Chondrocyte (in vitro differentiated cells): ENCODE measurements at regions not wholly inside any gene's neighbourhood (a gene's known extent, or its start where the extent isn't known, plus 50 kb on each side); places are given as distances from the start of the nearest gene placed in this dataset.

ENCODE experiments used
- DNase-seq: peaks from one replicate; pipeline ENCODE4 v3.0.0; 2021; ENCODE audit warnings: mixed read lengths, low spot score
- H3K27ac Mint-ChIP-seq: one replicate; pipeline ENCODE4 v1.8.0; 2021; ENCODE audit warnings: mild to moderate bottlenecking, moderate library complexity, mixed read lengths; ENCODE audit not compliant: unreplicated experiment
- H3K27me3 Mint-ChIP-seq: 2 replicates; pipeline ENCODE4 v1.8.0; 2021; ENCODE audit warnings: low read depth, mixed read lengths
- H3K36me3 Mint-ChIP-seq: 2 replicates; pipeline ENCODE4 v1.8.0; 2021; ENCODE audit warnings: low read depth, mixed read lengths
- H3K4me1 Mint-ChIP-seq: 2 replicates; pipeline ENCODE4 v1.8.0; 2021; ENCODE audit warnings: low read depth, mild to moderate bottlenecking, mixed read lengths
- H3K4me3 Mint-ChIP-seq: one replicate; pipeline ENCODE4 v1.8.0; 2021; ENCODE audit warnings: mild to moderate bottlenecking, moderate library complexity, mixed read lengths; ENCODE audit not compliant: unreplicated experiment
- H3K9me3 Mint-ChIP-seq: 2 replicates; pipeline ENCODE4 v1.8.0; 2021; ENCODE audit warnings: low read depth, mixed read lengths
- TF ChIP-seq, protein P1 (sequence below): fragments of 200-600 bp; sonication (generic); IDR thresholded peaks from 2 replicates; pipeline ENCODE4 v1.5.0; 2021; ENCODE audit warnings: antibody characterized with exemption, mild to moderate bottlenecking, moderate library complexity

DNA sequence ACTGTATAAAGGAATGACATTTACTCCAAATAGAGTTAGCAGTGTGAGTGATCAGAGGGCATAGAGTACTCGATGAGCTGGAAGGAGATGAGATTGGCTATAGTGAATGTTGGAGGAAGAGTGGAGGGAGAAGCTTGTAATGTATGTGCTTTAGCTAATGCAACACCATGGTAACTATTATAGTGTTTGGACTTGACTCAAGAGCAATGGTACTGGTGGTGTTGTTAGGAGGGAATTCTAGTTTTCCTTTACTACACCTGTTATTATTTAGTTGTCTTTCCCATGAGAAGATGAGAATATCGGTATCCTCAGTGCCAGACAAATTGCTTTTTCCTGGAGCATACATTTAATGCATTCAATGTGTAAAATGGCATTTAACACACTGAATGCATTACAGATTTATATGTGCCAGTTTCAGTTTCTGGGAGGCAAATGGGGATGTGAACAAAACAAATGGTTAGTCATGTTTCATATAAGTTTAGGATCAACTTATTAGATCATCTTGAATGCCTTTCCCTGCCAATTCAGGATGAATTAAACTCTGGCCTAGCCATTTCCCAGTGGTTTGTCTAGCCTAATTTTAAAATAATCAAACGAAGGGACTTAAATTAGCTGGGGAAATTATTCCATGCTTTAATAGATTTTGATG lies 291.1 kb upstream of the ADAMTS5 start:
- peaks cover 3% of the 10 kb centered on the region for H3K36me3 Mint-ChIP-seq
- H3K4me3 Mint-ChIP-seq = no peak overlapping the region
- H3K9me3 Mint-ChIP-seq = peaks cover 2% of the 10 kb centered on the region
- DNase-seq = no peak
- H3K27me3 Mint-ChIP-seq = no peaks in the 10 kb centered on the region
- H3K4me1 Mint-ChIP-seq = no peaks in the 10 kb centered on the region
- TF ChIP-seq, protein P1, sequence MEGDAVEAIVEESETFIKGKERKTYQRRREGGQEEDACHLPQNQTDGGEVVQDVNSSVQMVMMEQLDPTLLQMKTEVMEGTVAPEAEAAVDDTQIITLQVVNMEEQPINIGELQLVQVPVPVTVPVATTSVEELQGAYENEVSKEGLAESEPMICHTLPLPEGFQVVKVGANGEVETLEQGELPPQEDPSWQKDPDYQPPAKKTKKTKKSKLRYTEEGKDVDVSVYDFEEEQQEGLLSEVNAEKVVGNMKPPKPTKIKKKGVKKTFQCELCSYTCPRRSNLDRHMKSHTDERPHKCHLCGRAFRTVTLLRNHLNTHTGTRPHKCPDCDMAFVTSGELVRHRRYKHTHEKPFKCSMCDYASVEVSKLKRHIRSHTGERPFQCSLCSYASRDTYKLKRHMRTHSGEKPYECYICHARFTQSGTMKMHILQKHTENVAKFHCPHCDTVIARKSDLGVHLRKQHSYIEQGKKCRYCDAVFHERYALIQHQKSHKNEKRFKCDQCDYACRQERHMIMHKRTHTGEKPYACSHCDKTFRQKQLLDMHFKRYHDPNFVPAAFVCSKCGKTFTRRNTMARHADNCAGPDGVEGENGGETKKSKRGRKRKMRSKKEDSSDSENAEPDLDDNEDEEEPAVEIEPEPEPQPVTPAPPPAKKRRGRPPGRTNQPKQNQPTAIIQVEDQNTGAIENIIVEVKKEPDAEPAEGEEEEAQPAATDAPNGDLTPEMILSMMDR = no peak
- H3K27ac Mint-ChIP-seq = no peak overlapping the region

DNA sequence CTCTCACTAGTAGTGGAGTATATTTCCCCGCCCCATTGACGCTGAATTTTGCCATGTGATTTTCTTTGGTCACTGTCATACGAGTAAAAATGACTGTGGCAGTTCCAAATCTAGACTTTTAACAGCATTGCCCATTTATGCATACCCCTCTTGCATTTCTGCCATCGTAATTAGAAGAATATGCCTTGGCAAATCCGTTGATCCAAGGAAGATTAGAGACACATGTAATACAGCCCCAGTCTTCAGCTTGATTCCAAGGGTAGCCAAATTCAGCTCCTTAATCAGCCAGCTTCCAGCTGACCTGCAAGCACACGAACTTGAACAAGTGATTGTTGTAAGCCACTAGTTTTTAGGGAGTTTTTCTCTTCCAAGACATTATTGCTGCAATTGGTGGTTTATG lies 290.3 kb upstream of the ADAMTS5 start:
- H3K4me3 Mint-ChIP-seq = no peak overlapping the region
- no peaks in the 10 kb centered on the region for H3K27me3 Mint-ChIP-seq
- H3K36me3 Mint-ChIP-seq = peaks cover 3% of the 10 kb centered on the region
- no peak for DNase-seq
- no peak overlapping the region for H3K27ac Mint-ChIP-seq
- TF ChIP-seq, protein P1 = no peak
- no peaks in the 10 kb centered on the region for H3K4me1 Mint-ChIP-seq
- H3K9me3 Mint-ChIP-seq = peaks cover 2% of the 10 kb centered on the region

DNA sequence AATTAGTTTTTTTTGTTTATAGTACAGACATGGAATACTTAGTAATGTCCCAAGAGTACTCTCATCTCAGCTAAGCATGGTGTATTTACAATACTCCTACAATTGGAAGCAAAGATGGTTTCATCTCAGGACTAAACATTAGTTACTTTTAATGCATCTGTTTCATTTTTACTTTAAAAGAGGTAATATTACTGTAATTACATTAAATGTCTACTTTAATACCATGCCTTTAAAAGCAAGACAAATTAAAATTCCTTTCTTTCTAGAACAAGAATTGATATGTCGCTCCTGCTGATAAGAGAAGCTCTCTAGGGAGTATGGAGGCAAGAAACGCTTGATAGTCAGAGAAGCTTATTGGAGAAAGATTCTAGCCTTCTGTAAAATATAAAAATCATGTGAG lies 284.9 kb upstream of the ADAMTS5 start:
- no peak for DNase-seq
- no peaks in the 10 kb centered on the region for H3K36me3 Mint-ChIP-seq
- TF ChIP-seq, protein P1 = no peak
- no peak overlapping the region for H3K4me3 Mint-ChIP-seq
- H3K4me1 Mint-ChIP-seq = peaks cover 8% of the 10 kb centered on the region
- H3K9me3 Mint-ChIP-seq = no peaks in the 10 kb centered on the region
- no peaks in the 10 kb centered on the region for H3K27me3 Mint-ChIP-seq
- H3K27ac Mint-ChIP-seq = no peak overlapping the region

DNA sequence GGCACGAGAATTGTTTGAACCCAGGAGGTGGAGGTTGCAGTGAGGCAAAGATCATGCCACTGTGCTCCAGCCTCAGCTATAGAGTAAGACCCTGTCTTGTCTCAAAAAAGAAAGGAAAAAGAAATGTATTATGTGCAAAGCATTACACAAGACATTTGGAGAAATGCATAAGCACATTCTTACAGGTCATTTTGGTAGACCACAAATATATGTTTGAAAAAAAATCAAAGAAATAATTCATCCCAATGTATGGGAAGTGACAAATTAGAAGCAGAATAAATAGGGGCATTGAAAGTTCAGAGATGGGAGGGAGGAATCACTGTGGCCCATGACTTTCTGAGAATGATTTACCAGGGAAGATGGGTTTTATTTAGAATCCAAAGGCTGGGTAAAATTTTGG lies 283.5 kb upstream of the ADAMTS5 start:
- Mint-ChIP-seq H3K36me3 (no peaks in the 10 kb centered on the region), H3K27ac (no peak overlapping the region), H3K9me3 (no peaks in the 10 kb centered on the region), H3K4me1 (peaks cover 11% of the 10 kb centered on the region), H3K27me3 (no peaks in the 10 kb centered on the region), H3K4me3 (no peak overlapping the region)
- TF ChIP-seq, protein P1 = no peak
- no peak for DNase-seq

DNA sequence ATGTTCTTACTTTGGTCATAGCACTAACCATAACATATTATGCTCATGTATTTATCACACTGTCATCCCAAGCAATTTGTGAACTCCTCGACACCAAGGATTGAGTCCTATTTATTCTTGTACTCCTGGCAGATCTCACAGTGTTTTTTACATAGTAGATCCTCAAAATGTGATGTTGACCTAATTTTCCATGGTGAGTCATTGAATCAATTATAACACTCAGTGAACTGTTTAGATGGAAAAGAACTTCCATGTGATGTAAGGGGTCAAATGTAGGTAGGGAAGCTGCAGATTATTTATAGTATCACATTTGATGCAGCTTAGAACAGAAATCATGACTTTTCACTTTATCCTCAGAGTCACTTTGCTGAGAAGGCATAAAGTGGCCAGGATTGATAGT lies 281.9 kb upstream of the ADAMTS5 start:
- Mint-ChIP-seq H3K27me3 (no peaks in the 10 kb centered on the region), H3K4me3 (no peak overlapping the region), H3K36me3 (no peaks in the 10 kb centered on the region), H3K9me3 (no peaks in the 10 kb centered on the region), H3K27ac (no peak overlapping the region), H3K4me1 (peaks cover 11% of the 10 kb centered on the region)
- TF ChIP-seq, protein P1 = no peak
- no peak for DNase-seq
